GM18508 (cell line): ENCODE measurements at regions not wholly inside any gene's neighbourhood (a gene's known extent, or its start where the extent isn't known, plus 50 kb on each side); places are given as distances from the start of the nearest gene placed in this dataset.
"Not testable (repeated sequence)": the region's sequence is repeated elsewhere in the genome, so short reads cannot be mapped to it uniquely, and the experiment has no call there.

Source experiments
- ATAC-seq: cut with Tn5 transposase; IDR thresholded peaks from one replicate; pipeline ENCODE4 v1.9.1; 2021; ENCODE audit warnings: moderate number of reproducible peaks; ENCODE audit not compliant: insufficient read depth, unreplicated experiment

GRCh38 chr13:109985871-109986450 lies 199.6 kb upstream of the IRS2 start:
- ATAC-seq = no peak

GRCh38 chr13:109983447-109983846 lies 197.1 kb upstream of the IRS2 start:
- ATAC-seq = no peak

- no peak for ATAC-seq
Measured at GRCh38 chr13:109981000-109981399, 194.6 kb upstream of the IRS2 start.

GRCh38 chr13:109979676-109980075 lies 193.3 kb upstream of the IRS2 start:
- not testable (repeated sequence) for ATAC-seq

GRCh38 chr13:109979228-109979627 lies 192.8 kb upstream of the IRS2 start:
- no peak for ATAC-seq

GRCh38 chr13:109977212-109977968 lies 191.0 kb upstream of the IRS2 start:
- ATAC-seq = no peak

GRCh38 chr13:109976206-109976997 lies 190.0 kb upstream of the IRS2 start:
- ATAC-seq = no peak

- no peak for ATAC-seq
Measured at GRCh38 chr13:109974354-109974753, 188.0 kb upstream of the IRS2 start.

- ATAC-seq = no peak
Measured at GRCh38 chr13:109973279-109973678, 186.9 kb upstream of the IRS2 start.

GRCh38 chr13:109971456-109972090 lies 185.2 kb upstream of the IRS2 start:
- no peak for ATAC-seq

- ATAC-seq = no peak
Measured at GRCh38 chr13:109971006-109971405, 184.6 kb upstream of the IRS2 start.

GRCh38 chr13:109968876-109969577 lies 182.6 kb upstream of the IRS2 start:
- no peak for ATAC-seq

- ATAC-seq = no peak
Measured at GRCh38 chr13:109963960-109964563, 177.7 kb upstream of the IRS2 start.

GRCh38 chr13:109963384-109963783 lies 177.0 kb upstream of the IRS2 start:
- ATAC-seq = no peak

- ATAC-seq = no peak
Measured at GRCh38 chr13:109959903-109960302, 173.5 kb upstream of the IRS2 start.

GRCh38 chr13:109957875-109958274 lies 171.5 kb upstream of the IRS2 start:
- ATAC-seq = no peak

- ATAC-seq = no peak
Measured at GRCh38 chr13:109955598-109955997, 169.2 kb upstream of the IRS2 start.

GRCh38 chr13:109954441-109954840 lies 168.1 kb upstream of the IRS2 start:
- ATAC-seq = no peak

GRCh38 chr13:109951491-109951890 lies 165.1 kb upstream of the IRS2 start:
- no peak for ATAC-seq

- ATAC-seq = no peak
Measured at GRCh38 chr13:109949397-109949796, 163.0 kb upstream of the IRS2 start.
